ENCODE measurements at regions not wholly inside any gene's neighbourhood (a gene's known extent, or its start where the extent isn't known, plus 50 kb on each side); places are given as distances from the start of the nearest gene placed in this dataset.

GRCh38 chr18:60267391-60268058 lies 105.0 kb downstream of the MC4R start:
- TF ChIP-seq CTCF (IDR thresholded peaks at IDR 0.05) (no peak), POLR2A (IDR thresholded peaks at IDR 0.05) (no peak)

All from breast epithelium (tissue), 3 donors.